OCI-LY7 (cell line): ENCODE measurements at regions not wholly inside any gene's neighbourhood (a gene's known extent, or its start where the extent isn't known, plus 50 kb on each side); places are given as distances from the start of the nearest gene placed in this dataset.

Source experiments
- EZH2phosphoT487 ChIP-seq: fragments of 200-600 bp; sonication (generic); IDR thresholded peaks from 2 replicates; pipeline ENCODE4 v1.6.1; 2018; ENCODE audit warnings: low read depth, borderline replicate concordance, mild to moderate bottlenecking, mixed run types, antibody characterized with exemption, low read length, moderate library complexity, mixed read lengths
- TF ChIP-seq, protein P1 (sequence below): fragments of 200-600 bp; sonication (generic); conservative IDR thresholded peaks from 2 replicates; pipeline ENCODE4 v1.5.1; 2014; ENCODE audit warnings: mild to moderate bottlenecking, antibody characterized with exemption, low read length, moderate library complexity, mixed read lengths

DNA sequence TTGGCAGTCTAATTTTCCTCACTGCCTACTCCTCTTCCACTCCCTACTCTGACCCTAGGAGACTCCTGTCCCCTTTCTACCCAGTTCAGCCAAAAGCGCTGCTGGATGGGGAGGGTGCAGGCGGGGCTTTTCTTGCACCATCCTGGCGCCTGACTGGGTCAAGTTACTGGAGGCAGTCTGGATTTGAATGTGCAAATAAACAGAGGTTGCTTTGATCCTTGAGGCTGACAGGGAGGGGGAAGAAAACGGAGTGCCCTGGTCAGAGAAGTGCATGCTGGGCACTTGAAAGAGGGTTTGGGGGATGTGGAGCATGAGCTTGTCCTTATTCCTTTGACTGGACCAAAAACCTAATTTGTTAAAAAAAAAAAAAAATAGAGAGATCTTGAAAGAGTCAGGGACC is 76.8 kb upstream of the SOX13 start:
- no peak for TF ChIP-seq EZH2phosphoT487
- TF ChIP-seq, protein P1, sequence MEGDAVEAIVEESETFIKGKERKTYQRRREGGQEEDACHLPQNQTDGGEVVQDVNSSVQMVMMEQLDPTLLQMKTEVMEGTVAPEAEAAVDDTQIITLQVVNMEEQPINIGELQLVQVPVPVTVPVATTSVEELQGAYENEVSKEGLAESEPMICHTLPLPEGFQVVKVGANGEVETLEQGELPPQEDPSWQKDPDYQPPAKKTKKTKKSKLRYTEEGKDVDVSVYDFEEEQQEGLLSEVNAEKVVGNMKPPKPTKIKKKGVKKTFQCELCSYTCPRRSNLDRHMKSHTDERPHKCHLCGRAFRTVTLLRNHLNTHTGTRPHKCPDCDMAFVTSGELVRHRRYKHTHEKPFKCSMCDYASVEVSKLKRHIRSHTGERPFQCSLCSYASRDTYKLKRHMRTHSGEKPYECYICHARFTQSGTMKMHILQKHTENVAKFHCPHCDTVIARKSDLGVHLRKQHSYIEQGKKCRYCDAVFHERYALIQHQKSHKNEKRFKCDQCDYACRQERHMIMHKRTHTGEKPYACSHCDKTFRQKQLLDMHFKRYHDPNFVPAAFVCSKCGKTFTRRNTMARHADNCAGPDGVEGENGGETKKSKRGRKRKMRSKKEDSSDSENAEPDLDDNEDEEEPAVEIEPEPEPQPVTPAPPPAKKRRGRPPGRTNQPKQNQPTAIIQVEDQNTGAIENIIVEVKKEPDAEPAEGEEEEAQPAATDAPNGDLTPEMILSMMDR, result no peak
